SK-N-SH (cell line): ENCODE measurements at regions not wholly inside any gene's neighbourhood (a gene's known extent, or its start where the extent isn't known, plus 50 kb on each side); places are given as distances from the start of the nearest gene placed in this dataset.

Source experiments
- CTCF ChIA-PET: fragments of 300-600, 350-600 bp; formaldehyde crosslinking; extraction: SDS; loops from one replicate; lab custom pipeline; 2021; lab: Yijun Ruan, JAX
- POLR2A ChIA-PET: fragments of 350-600 bp; sonication (Branson Sonifier 250); formaldehyde crosslinking; extraction: SDS; loops from one replicate; lab custom pipeline; 2020; ENCODE audit warnings: antibody characterized with exemption, inconsistent platforms; lab: Yijun Ruan, JAX
- DNase-seq: peaks from one replicate; pipeline ENCODE4 v3.0.0; 2012
- H2AFZ ChIP-seq: fragments of 200-600 bp; sonication (generic); 2 replicates; pipeline ENCODE4 v1.8.1; 2016; ENCODE audit warnings: antibody characterized with exemption, mild to moderate bottlenecking, low read depth
- H3F3A ChIP-seq: fragments of 200-600 bp; sonication (generic); replicated peaks from 2 replicates; pipeline ENCODE3; 2016; ENCODE audit warnings: antibody characterized with exemption, mild to moderate bottlenecking; ENCODE audit not compliant: insufficient read depth
- H3K27ac ChIP-seq, 2 experiments: fragments of 200-500 bp in 1 of 2; fragments of 200-600 bp in 1 of 2; sonication (Bioruptor generic) in 1 of 2; sonication (generic), shearing (Covaris generic) in 1 of 2; 2 replicates each; pipeline versions ENCODE4 v1.5.1 to v1.6.1; 2014 to 2016; ENCODE audit warnings: low read depth in 2 of 2, inconsistent platforms in 1 of 2, low read length in 1 of 2, mild to moderate bottlenecking in 1 of 2, mixed read lengths in 1 of 2
- H3K27me3 ChIP-seq: fragments of 200-600 bp; sonication (generic), shearing (Covaris generic); 2 replicates; pipeline ENCODE4 v1.6.1; 2016; ENCODE audit warnings: mixed run types; ENCODE audit not compliant: insufficient read depth
- H3K36me3 ChIP-seq, 2 experiments: fragments of 200-500 bp in 1 of 2; fragments of 200-600 bp in 1 of 2; sonication (Bioruptor generic) in 1 of 2; sonication (generic) in 1 of 2; replicated peaks in 1 of 2; 2 replicates each; pipeline versions ENCODE3 to v1.5.1; 2014 to 2016; ENCODE audit warnings: low read length in 1 of 2, mild to moderate bottlenecking in 1 of 2; ENCODE audit not compliant: insufficient read depth in 2 of 2, control insufficient read depth in 1 of 2
- H3K4me1 ChIP-seq, 2 experiments: fragments of 200-500 bp in 1 of 2; fragments of 200-600 bp in 1 of 2; sonication (Bioruptor generic) in 1 of 2; sonication (generic), shearing (Covaris generic) in 1 of 2; 2 replicates each; pipeline versions ENCODE4 v1.5.1 to v1.6.1; 2014 to 2016; ENCODE audit warnings: low read depth in 1 of 2, low read length in 1 of 2, mixed run types in 1 of 2; ENCODE audit not compliant: insufficient read depth in 2 of 2, control insufficient read depth in 1 of 2
- H3K4me2 ChIP-seq: fragments of 200-600 bp; sonication (generic), shearing (Covaris generic); 2 replicates; pipeline ENCODE4 v1.6.1; 2017; ENCODE audit warnings: mixed run types
- H3K4me3 ChIP-seq, 2 experiments: fragments of 200-500 bp in 1 of 2; fragments of 200-600 bp in 1 of 2; sonication (Bioruptor generic) in 1 of 2; sonication (generic), shearing (Covaris generic) in 1 of 2; 2 replicates each; pipeline versions ENCODE4 v1.5.1 to v1.8.1; 2014 to 2016; ENCODE audit warnings: low read depth in 2 of 2, inconsistent platforms in 1 of 2, low read length in 1 of 2, mild to moderate bottlenecking in 1 of 2, mixed read lengths in 1 of 2, moderate library complexity in 1 of 2
- H3K79me2 ChIP-seq: fragments of 200-600 bp; sonication (generic); 2 replicates; pipeline ENCODE4 v1.8.1; 2017; ENCODE audit warnings: mild to moderate bottlenecking; ENCODE audit not compliant: insufficient read depth
- H3K9ac ChIP-seq: fragments of 200-600 bp; sonication (generic); 2 replicates; pipeline ENCODE4 v1.6.1; 2017; ENCODE audit warnings: mixed run types
- H3K9me2 ChIP-seq: fragments of 200-600 bp; sonication (generic); 2 replicates; pipeline ENCODE4 v1.6.1; 2017; ENCODE audit warnings: mixed run types
- H3K9me3 ChIP-seq: fragments of 200-600 bp; sonication (generic); 2 replicates; pipeline ENCODE4 v1.6.1; 2017; ENCODE audit warnings: mixed run types, mild to moderate bottlenecking, moderate library complexity
- H4K20me1 ChIP-seq: fragments of 200-600 bp; sonication (generic); 2 replicates; pipeline ENCODE4 v1.6.1; 2017; ENCODE audit warnings: mild to moderate bottlenecking, mixed run types; ENCODE audit not compliant: insufficient read depth
- CHD2 ChIP-seq: fragments of 150-350 bp; IDR thresholded peaks from 2 replicates; pipeline ENCODE4 v1.6.1; 2018; ENCODE audit warnings: low read length; ENCODE audit not compliant: partially characterized antibody
- EZH2phosphoT487 ChIP-seq: fragments of 200-600 bp; sonication (generic); IDR thresholded peaks from 2 replicates; pipeline ENCODE4 v1.6.1; 2017; ENCODE audit warnings: low read depth, mixed run types, mild to moderate bottlenecking, antibody characterized with exemption, moderate library complexity, borderline replicate concordance
- FOSL2 ChIP-seq: IDR thresholded peaks from 2 replicates; pipeline ENCODE4 v1.4.0; 2012; ENCODE audit warnings: low read depth, mild to moderate bottlenecking, moderate library complexity, borderline replicate concordance
- GABPA ChIP-seq: IDR thresholded peaks from 2 replicates; pipeline ENCODE4 v1.4.0; 2012; ENCODE audit warnings: low read depth, mild to moderate bottlenecking
- GATA2 ChIP-seq: sonication (generic); formaldehyde crosslinking; IDR thresholded peaks from 2 replicates; pipeline ENCODE4 v1.5.0; 2020; ENCODE audit warnings: mild to moderate bottlenecking, missing genetic modification reagents
- JUND ChIP-seq: IDR thresholded peaks from 2 replicates; pipeline ENCODE4 v1.4.0; 2012
- MEF2A ChIP-seq: IDR thresholded peaks from 2 replicates; pipeline ENCODE4 v1.4.0; 2012; ENCODE audit warnings: low read depth, borderline replicate concordance
- MXI1 ChIP-seq: IDR thresholded peaks from 2 replicates; pipeline ENCODE4 v1.6.1; 2012; ENCODE audit warnings: mild to moderate bottlenecking, low read depth, low read length, improper control_type of control experiment
- NFIC ChIP-seq: IDR thresholded peaks from 2 replicates; pipeline ENCODE4 v1.4.0; 2012; ENCODE audit warnings: borderline replicate concordance
- NRF1 ChIP-seq: IDR thresholded peaks from 2 replicates; pipeline ENCODE4 v1.6.1; 2012; ENCODE audit warnings: low read depth, mild to moderate bottlenecking, low read length
- POLR2AphosphoS5 ChIP-seq: IDR thresholded peaks from 2 replicates; pipeline ENCODE4 v1.6.1; 2012; ENCODE audit warnings: low read depth, low read length
- RXRA ChIP-seq: IDR thresholded peaks from 2 replicates; pipeline ENCODE4 v1.4.0; 2012; ENCODE audit warnings: low read depth, mild to moderate bottlenecking, borderline replicate concordance
- SIN3A ChIP-seq: IDR thresholded peaks from 2 replicates; pipeline ENCODE4 v1.6.1; 2012; ENCODE audit warnings: low read depth, mild to moderate bottlenecking, low read length, moderate library complexity, borderline replicate concordance
- SMC3 ChIP-seq: IDR thresholded peaks from 2 replicates; pipeline ENCODE4 v1.6.1; 2012; ENCODE audit warnings: low read depth, low read length, improper control_type of control experiment
- TAF1 ChIP-seq: IDR thresholded peaks from 2 replicates; pipeline ENCODE4 v1.6.1; 2012; ENCODE audit warnings: low read depth, mild to moderate bottlenecking, low read length, moderate library complexity, borderline replicate concordance
- YY1 ChIP-seq: IDR thresholded peaks from 2 replicates; pipeline ENCODE4 v1.4.0; 2012; ENCODE audit warnings: low read depth, mild to moderate bottlenecking
- WGBS: methylation state at CpG from one replicate; pipeline ENCODE4 v1.1.6; 2017; ENCODE audit warnings: low lambda C conversion rate; 5-methylcytosine and 5-hydroxymethylcytosine counted together
- TF ChIP-seq, protein P1 (sequence below): IDR thresholded peaks from 2 replicates; pipeline ENCODE4 v1.4.0; 2012; ENCODE audit warnings: low read depth
- TF ChIP-seq, protein P2 (sequence below): IDR thresholded peaks from 2 replicates; pipeline ENCODE4 v1.4.0; 2012; ENCODE audit warnings: low read depth, borderline replicate concordance
- TF ChIP-seq, protein P3 (sequence below): fragments of 150-350 bp; IDR thresholded peaks from 2 replicates; pipeline ENCODE4 v1.6.1; 2016; ENCODE audit warnings: mild to moderate bottlenecking, low read depth, low read length

DNA sequence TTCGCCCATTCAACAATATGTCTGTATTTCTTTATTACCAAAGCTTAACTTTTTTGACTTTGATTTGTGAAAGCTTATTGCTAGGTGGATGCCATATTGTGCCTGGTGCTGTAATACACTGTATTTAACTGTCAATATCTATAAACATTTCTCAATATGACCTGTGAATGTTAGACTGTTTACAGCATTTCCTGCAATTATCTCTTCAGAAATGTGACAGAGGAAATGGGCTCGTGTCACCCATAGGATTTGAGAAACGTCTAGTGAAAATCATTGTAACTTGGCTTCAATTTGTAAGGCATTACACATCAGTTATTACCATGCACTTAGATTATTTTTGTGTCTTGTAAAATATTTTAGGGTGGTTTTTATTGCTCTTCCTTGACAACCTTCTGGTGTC is 237.8 kb upstream of the ADGRL2 start (continued):
- no peak for TF ChIP-seq MXI1
- no peak for TF ChIP-seq POLR2AphosphoS5
- TF ChIP-seq SMC3 = no peak
- TF ChIP-seq, all 33 proteins: peak for 0

DNA sequence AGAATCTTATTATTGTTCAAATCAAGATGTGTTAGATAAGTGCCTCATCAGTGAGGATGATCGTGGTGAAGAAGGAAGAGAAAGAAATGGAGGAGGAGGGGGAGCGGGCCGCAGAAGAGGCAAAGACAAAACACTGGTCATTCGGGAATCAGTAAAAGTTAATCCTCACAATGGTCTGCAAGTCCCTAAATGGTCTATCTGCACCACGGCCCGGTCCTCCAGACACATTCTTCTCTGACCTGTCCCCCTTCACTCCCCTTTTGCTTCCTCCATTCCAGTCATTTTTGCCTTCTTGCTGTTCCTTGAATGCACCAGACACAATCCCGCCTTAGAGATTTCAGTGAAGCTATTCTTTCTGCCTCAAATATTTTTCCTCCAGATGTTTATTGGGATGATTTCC is 240.1 kb upstream of the ADGRL2 start:
- Histone ChIP-seq H3K27ac (no peak overlapping the region), H3K9ac (no peak overlapping the region), H3K27me3 (no peaks in the 10 kb centered on the region), H3K9me3 (no peaks in the 10 kb centered on the region), H3F3A (no peaks in the 10 kb centered on the region), H3K4me3 (no peak overlapping the region), H3K4me1 (no peaks in the 10 kb centered on the region), H3K9me2 (no peaks in the 10 kb centered on the region), H2AFZ (no peak overlapping the region), H3K36me3 (no peaks in the 10 kb centered on the region), H4K20me1 (no peaks in the 10 kb centered on the region), H3K4me2 (no peak overlapping the region), H3K79me2 (no peaks in the 10 kb centered on the region)
- TF ChIP-seq MEF2A = no peak
- TF ChIP-seq, protein P1, sequence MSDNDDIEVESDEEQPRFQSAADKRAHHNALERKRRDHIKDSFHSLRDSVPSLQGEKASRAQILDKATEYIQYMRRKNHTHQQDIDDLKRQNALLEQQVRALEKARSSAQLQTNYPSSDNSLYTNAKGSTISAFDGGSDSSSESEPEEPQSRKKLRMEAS = no peak
- TF ChIP-seq GATA2 (CRISPR knock-in tag) = no peak
- TF ChIP-seq, protein P2, sequence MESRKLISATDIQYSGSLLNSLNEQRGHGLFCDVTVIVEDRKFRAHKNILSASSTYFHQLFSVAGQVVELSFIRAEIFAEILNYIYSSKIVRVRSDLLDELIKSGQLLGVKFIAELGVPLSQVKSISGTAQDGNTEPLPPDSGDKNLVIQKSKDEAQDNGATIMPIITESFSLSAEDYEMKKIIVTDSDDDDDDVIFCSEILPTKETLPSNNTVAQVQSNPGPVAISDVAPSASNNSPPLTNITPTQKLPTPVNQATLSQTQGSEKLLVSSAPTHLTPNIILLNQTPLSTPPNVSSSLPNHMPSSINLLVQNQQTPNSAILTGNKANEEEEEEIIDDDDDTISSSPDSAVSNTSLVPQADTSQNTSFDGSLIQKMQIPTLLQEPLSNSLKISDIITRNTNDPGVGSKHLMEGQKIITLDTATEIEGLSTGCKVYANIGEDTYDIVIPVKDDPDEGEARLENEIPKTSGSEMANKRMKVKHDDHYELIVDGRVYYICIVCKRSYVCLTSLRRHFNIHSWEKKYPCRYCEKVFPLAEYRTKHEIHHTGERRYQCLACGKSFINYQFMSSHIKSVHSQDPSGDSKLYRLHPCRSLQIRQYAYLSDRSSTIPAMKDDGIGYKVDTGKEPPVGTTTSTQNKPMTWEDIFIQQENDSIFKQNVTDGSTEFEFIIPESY = no peak
- TF ChIP-seq EZH2phosphoT487 = no peak
- no peak for TF ChIP-seq FOSL2
- TF ChIP-seq YY1 = no peak
- TF ChIP-seq JUND = no peak
- TF ChIP-seq CHD2 = no peak
- no peak for TF ChIP-seq GABPA
- TF ChIP-seq NRF1 = no peak
- TF ChIP-seq NFIC = no peak
- TF ChIP-seq, protein P3, sequence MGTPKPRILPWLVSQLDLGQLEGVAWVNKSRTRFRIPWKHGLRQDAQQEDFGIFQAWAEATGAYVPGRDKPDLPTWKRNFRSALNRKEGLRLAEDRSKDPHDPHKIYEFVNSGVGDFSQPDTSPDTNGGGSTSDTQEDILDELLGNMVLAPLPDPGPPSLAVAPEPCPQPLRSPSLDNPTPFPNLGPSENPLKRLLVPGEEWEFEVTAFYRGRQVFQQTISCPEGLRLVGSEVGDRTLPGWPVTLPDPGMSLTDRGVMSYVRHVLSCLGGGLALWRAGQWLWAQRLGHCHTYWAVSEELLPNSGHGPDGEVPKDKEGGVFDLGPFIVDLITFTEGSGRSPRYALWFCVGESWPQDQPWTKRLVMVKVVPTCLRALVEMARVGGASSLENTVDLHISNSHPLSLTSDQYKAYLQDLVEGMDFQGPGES = no peak
- no peak for TF ChIP-seq SMC3
- TF ChIP-seq SIN3A = no peak
- TF ChIP-seq RXRA = no peak
- no peak for TF ChIP-seq TAF1
- ChIA-PET CTCF (no interaction called here), POLR2A (no interaction called here)
- DNase-seq = no peak
- 86% methylated on average over 7 of the region's 7 CpGs for WGBS
